DOHH2 (cell line): ENCODE measurements at regions not wholly inside any gene's neighbourhood (a gene's known extent, or its start where the extent isn't known, plus 50 kb on each side); places are given as distances from the start of the nearest gene placed in this dataset.

Source experiments
- H3F3A ChIP-seq: fragments of 200-600 bp; sonication (generic), shearing (Covaris generic); 2 replicates; pipeline ENCODE4 v1.6.0; 2016; ENCODE audit warnings: antibody characterized with exemption, mild to moderate bottlenecking; ENCODE audit not compliant: control insufficient read depth, insufficient read depth
- H3K27ac ChIP-seq: fragments of 200-600 bp; sonication (generic); 2 replicates; pipeline ENCODE4 v1.5.1; 2014; ENCODE audit warnings: low read depth, mild to moderate bottlenecking, low read length, moderate library complexity
- H3K27me3 ChIP-seq: fragments of 200-600 bp; sonication (generic); 2 replicates; pipeline ENCODE4 v1.6.1; 2014; ENCODE audit warnings: mild to moderate bottlenecking, low read length, mixed read lengths; ENCODE audit not compliant: control insufficient read depth
- H3K36me3 ChIP-seq: fragments of 200-600 bp; sonication (generic); 2 replicates; pipeline ENCODE4 v1.6.1; 2014; ENCODE audit warnings: mild to moderate bottlenecking, low read length, moderate library complexity, mixed read lengths; ENCODE audit not compliant: control insufficient read depth
- H3K4me1 ChIP-seq: fragments of 200-600 bp; sonication (generic); 2 replicates; pipeline ENCODE4 v1.6.1; 2014; ENCODE audit warnings: mild to moderate bottlenecking, low read length, mixed read lengths; ENCODE audit not compliant: control insufficient read depth
- H3K4me2 ChIP-seq: fragments of 200-600 bp; sonication (generic); 2 replicates; pipeline ENCODE4 v1.6.0; 2014; ENCODE audit warnings: mild to moderate bottlenecking, low read length, moderate library complexity
- H3K4me3 ChIP-seq: fragments of 200-600 bp; sonication (generic); 2 replicates; pipeline ENCODE4 v1.5.1; 2014; ENCODE audit warnings: mild to moderate bottlenecking, low read length, mixed read lengths
- H3K79me2 ChIP-seq: fragments of 200-600 bp; sonication (generic); 2 replicates; pipeline ENCODE4 v1.6.1; 2014; ENCODE audit warnings: mild to moderate bottlenecking, low read length, mixed read lengths; ENCODE audit not compliant: control insufficient read depth
- H3K9me2 ChIP-seq: fragments of 200-600 bp; sonication (generic); replicated peaks from 2 replicates; pipeline ENCODE4 v1.6.1; 2014; ENCODE audit warnings: mild to moderate bottlenecking, low read length, mixed read lengths; ENCODE audit not compliant: control insufficient read depth
- H3K9me3 ChIP-seq: fragments of 200-600 bp; sonication (generic); 2 replicates; pipeline ENCODE4 v1.6.1; 2014; ENCODE audit warnings: antibody characterized with exemption, low read length, mixed read lengths; ENCODE audit not compliant: control insufficient read depth, insufficient read depth
- H4K20me1 ChIP-seq: fragments of 200-600 bp; sonication (generic); 2 replicates; pipeline ENCODE4 v1.6.0; 2014; ENCODE audit warnings: low read depth, mild to moderate bottlenecking, antibody characterized with exemption, low read length, moderate library complexity; ENCODE audit not compliant: control insufficient read depth, insufficient read depth
- EZH2phosphoT487 ChIP-seq: fragments of 200-600 bp; sonication (generic); IDR thresholded peaks from 2 replicates; pipeline ENCODE4 v1.6.1; 2017; ENCODE audit warnings: borderline replicate concordance, mild to moderate bottlenecking, antibody characterized with exemption, low read length, moderate library complexity, mixed read lengths
- TF ChIP-seq, protein P1 (sequence below): fragments of 200-600 bp; sonication (generic); IDR thresholded peaks from one replicate; pipeline ENCODE4 v1.5.1; 2014; ENCODE audit warnings: antibody characterized with exemption, mild to moderate bottlenecking, low read depth, low read length; ENCODE audit not compliant: poor library complexity, severe bottlenecking

DNA sequence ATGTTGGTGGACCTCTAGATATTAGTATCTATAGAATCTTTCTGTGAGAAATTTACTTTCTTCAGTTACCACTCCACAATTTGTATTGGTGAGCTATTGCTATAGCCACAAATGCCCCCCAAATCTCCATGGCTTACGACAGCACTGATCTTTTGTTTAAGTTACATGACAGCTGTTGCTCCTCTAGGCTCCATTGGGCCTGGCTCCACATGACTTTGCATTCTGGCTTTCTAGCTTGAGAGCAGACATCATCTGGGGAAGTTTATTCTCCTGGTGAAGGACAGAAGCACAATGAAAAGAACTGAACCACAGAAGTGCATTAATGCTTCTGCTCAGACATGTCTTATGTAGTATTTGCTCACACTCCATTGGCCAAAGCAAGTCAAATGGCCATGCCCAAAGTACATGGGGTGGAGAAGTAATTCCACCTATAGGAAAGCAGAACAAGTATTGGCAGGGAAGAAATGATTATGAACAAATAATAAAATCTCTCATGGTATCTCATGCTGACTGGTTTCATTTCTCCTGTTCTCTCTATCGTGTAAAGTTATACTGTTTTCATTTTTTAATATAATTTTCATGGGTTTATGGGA, 126.6 kb upstream of the FAM9C start:
- no peak overlapping the region for H3K4me2 ChIP-seq
- H3K4me1 ChIP-seq, result peaks cover 9% of the 10 kb centered on the region
- TF ChIP-seq, protein P1, sequence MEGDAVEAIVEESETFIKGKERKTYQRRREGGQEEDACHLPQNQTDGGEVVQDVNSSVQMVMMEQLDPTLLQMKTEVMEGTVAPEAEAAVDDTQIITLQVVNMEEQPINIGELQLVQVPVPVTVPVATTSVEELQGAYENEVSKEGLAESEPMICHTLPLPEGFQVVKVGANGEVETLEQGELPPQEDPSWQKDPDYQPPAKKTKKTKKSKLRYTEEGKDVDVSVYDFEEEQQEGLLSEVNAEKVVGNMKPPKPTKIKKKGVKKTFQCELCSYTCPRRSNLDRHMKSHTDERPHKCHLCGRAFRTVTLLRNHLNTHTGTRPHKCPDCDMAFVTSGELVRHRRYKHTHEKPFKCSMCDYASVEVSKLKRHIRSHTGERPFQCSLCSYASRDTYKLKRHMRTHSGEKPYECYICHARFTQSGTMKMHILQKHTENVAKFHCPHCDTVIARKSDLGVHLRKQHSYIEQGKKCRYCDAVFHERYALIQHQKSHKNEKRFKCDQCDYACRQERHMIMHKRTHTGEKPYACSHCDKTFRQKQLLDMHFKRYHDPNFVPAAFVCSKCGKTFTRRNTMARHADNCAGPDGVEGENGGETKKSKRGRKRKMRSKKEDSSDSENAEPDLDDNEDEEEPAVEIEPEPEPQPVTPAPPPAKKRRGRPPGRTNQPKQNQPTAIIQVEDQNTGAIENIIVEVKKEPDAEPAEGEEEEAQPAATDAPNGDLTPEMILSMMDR, result no peak
- no peaks in the 10 kb centered on the region for H3K36me3 ChIP-seq
- H4K20me1 ChIP-seq, result no peaks in the 10 kb centered on the region
- no peak overlapping the region for H3K27ac ChIP-seq
- no peaks in the 10 kb centered on the region for H3F3A ChIP-seq
- H3K27me3 ChIP-seq, result no peaks in the 10 kb centered on the region
- no peaks in the 10 kb centered on the region for H3K9me2 ChIP-seq
- no peak overlapping the region for H3K4me3 ChIP-seq
- no peaks in the 10 kb centered on the region for H3K79me2 ChIP-seq
- H3K9me3 ChIP-seq, result no peaks in the 10 kb centered on the region

DNA sequence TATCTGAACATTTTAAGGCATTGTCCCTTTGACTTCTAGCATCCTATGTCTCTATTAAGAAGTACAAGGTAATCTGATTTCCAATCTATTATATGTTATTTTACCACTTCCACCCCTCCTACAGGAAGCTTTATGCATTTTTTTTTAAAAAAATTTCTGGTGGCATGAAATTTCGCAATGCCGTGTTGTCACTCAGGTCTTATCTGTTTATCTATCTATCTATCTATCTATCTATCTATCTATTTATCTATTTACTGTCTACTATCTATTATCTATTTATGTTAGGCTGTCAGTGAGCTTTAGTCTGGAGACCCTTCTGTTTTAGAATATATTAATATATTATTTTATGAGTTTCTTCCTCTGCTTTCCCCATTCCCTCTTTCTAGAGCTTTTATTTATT, 125.3 kb upstream of the FAM9C start:
- H3K4me2 ChIP-seq, result no peak overlapping the region
- no peaks in the 10 kb centered on the region for H3K36me3 ChIP-seq
- TF ChIP-seq EZH2phosphoT487, result no peak
- TF ChIP-seq, protein P1, result no peak
- no peaks in the 10 kb centered on the region for H4K20me1 ChIP-seq
- H3K9me2 ChIP-seq, result no peaks in the 10 kb centered on the region
- H3K27me3 ChIP-seq, result no peaks in the 10 kb centered on the region
- H3K9me3 ChIP-seq, result no peaks in the 10 kb centered on the region
- no peaks in the 10 kb centered on the region for H3K79me2 ChIP-seq
- H3K27ac ChIP-seq, result no peak overlapping the region
- H3K4me3 ChIP-seq, result no peak overlapping the region
- no peaks in the 10 kb centered on the region for H3F3A ChIP-seq
- H3K4me1 ChIP-seq, result peaks cover 9% of the 10 kb centered on the region

DNA sequence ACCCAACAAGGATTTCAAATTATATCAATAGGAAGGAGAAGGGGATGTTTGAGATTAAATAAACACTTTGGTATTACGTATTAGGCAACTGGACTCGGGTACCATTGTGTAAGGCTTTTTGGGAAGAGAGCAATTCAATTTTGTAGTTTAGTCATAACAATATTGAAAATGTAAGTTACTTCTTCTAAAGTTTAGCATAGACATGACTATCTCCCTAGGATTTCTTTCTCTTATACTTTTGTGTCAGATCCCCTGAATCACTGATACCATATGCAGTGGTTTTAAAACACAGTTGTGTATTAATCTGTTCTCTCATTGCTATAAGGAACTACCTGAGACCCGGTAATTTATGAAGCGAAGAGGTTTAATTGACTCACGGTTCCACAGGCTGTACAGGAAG, 123.8 kb upstream of the FAM9C start:
- TF ChIP-seq, protein P1, result no peak
- TF ChIP-seq EZH2phosphoT487, result no peak
- H3K27ac ChIP-seq, result no peak overlapping the region

More for the DNA sequence above, 123.8 kb upstream of the FAM9C start:
- no peaks in the 10 kb centered on the region for H3K9me3 ChIP-seq
- no peaks in the 10 kb centered on the region for H3K79me2 ChIP-seq
- no peak overlapping the region for H3K4me3 ChIP-seq
- H3K27me3 ChIP-seq, result no peaks in the 10 kb centered on the region
- no peak overlapping the region for H3K4me2 ChIP-seq
- H3F3A ChIP-seq, result no peaks in the 10 kb centered on the region
- H4K20me1 ChIP-seq, result no peaks in the 10 kb centered on the region
- no peaks in the 10 kb centered on the region for H3K9me2 ChIP-seq
- peaks cover 9% of the 10 kb centered on the region for H3K4me1 ChIP-seq
- H3K36me3 ChIP-seq, result no peaks in the 10 kb centered on the region
